GM23338 (cell line): ENCODE measurements at regions not wholly inside any gene's neighbourhood (a gene's known extent, or its start where the extent isn't known, plus 50 kb on each side); places are given as distances from the start of the nearest gene placed in this dataset.

Experiments used
- ATAC-seq: fragments of 200-7000 bp; cut with Tn5 transposase; 3 replicates; pipeline ENCODE4 v1.9.1; 2020
- DNase-seq: peaks from one replicate; pipeline ENCODE4 v3.0.0-alpha.2; 2015; ENCODE audit warnings: low spot score
- H2AFZ ChIP-seq: fragments of 200-600 bp; sonication (generic); 2 replicates; pipeline ENCODE4 v1.8.0; 2016; ENCODE audit warnings: antibody characterized with exemption, mild to moderate bottlenecking, moderate library complexity
- H3F3A ChIP-seq: fragments of 200-600 bp; sonication (generic); replicated peaks from 2 replicates; pipeline ENCODE4 v1.8.0; 2017; ENCODE audit warnings: antibody characterized with exemption, mixed run types, low read depth
- H3K27ac ChIP-seq: fragments of 200-600 bp; sonication (generic); 2 replicates; pipeline ENCODE4 v1.6.1; 2016; ENCODE audit warnings: low read depth
- H3K27me3 ChIP-seq: fragments of 200-600 bp; sonication (generic); 2 replicates; pipeline ENCODE4 v1.8.0; 2016; ENCODE audit warnings: mild to moderate bottlenecking, mixed run types, moderate library complexity; ENCODE audit not compliant: insufficient read depth
- H3K36me3 ChIP-seq: fragments of 200-600 bp; sonication (generic); 2 replicates; pipeline ENCODE4 v1.8.0; 2016; ENCODE audit warnings: mild to moderate bottlenecking; ENCODE audit not compliant: insufficient read depth
- H3K4me1 ChIP-seq: fragments of 200-600 bp; sonication (generic); 2 replicates; pipeline ENCODE4 v1.8.0; 2016; ENCODE audit warnings: mild to moderate bottlenecking, moderate library complexity; ENCODE audit not compliant: insufficient read depth
- H3K4me2 ChIP-seq: fragments of 200-600 bp; sonication (generic); 2 replicates; pipeline ENCODE4 v1.7.1; 2017; ENCODE audit warnings: mixed run types
- H3K4me3 ChIP-seq: fragments of 200-600 bp; sonication (generic); 2 replicates; pipeline ENCODE4 v1.6.1; 2016; ENCODE audit warnings: mixed run types
- H3K79me2 ChIP-seq: fragments of 200-600 bp; sonication (generic); replicated peaks from 2 replicates; pipeline ENCODE4 v1.8.0; 2017; ENCODE audit warnings: mild to moderate bottlenecking; ENCODE audit not compliant: insufficient read depth
- H3K9me2 ChIP-seq: fragments of 200-600 bp; sonication (generic); 2 replicates; pipeline ENCODE4 v1.8.0; 2017; ENCODE audit not compliant: insufficient read depth
- H4K20me1 ChIP-seq: fragments of 200-600 bp; sonication (generic); replicated peaks from 2 replicates; pipeline ENCODE4 v1.8.0; 2017; ENCODE audit warnings: mild to moderate bottlenecking; ENCODE audit not compliant: insufficient read depth
- H3K27ac Mint-ChIP-seq: 2 replicates; pipeline ENCODE4 v1.8.0; 2020; ENCODE audit warnings: inconsistent platforms, mild to moderate bottlenecking, moderate library complexity, mixed read lengths
- H3K27me3 Mint-ChIP-seq: 3 replicates; pipeline ENCODE4 v1.8.0; 2022; ENCODE audit warnings: low read depth, mild to moderate bottlenecking, moderate library complexity, mixed read lengths, inconsistent platforms; ENCODE audit not compliant: insufficient read depth, poor library complexity
- H3K36me3 Mint-ChIP-seq: 3 replicates; pipeline ENCODE4 v1.8.0; 2021; ENCODE audit warnings: low read depth, mild to moderate bottlenecking, inconsistent platforms, moderate library complexity, mixed read lengths
- H3K4me1 Mint-ChIP-seq: 3 replicates; pipeline ENCODE4 v1.8.0; 2020; ENCODE audit warnings: mild to moderate bottlenecking, inconsistent platforms, mixed read lengths
- H3K4me3 Mint-ChIP-seq: 3 replicates; pipeline ENCODE4 v1.8.0; 2021; ENCODE audit warnings: moderate library complexity, mild to moderate bottlenecking, inconsistent platforms, mixed read lengths
- H3K9me3 Mint-ChIP-seq: 3 replicates; pipeline ENCODE4 v1.8.0; 2020; ENCODE audit warnings: moderate library complexity, mild to moderate bottlenecking, inconsistent platforms, mixed read lengths
- CREB1 ChIP-seq: fragments of 250-450 bp; sonication (Bioruptor Pico); IDR thresholded peaks from 2 replicates; pipeline ENCODE4 v1.5.0; 2020; ENCODE audit warnings: low read depth, mild to moderate bottlenecking, moderate library complexity
- CTCF ChIP-seq, 2 experiments: fragments of 200-600 bp in 1 of 2; sonication (generic) in 1 of 2; conservative IDR thresholded peaks; 2 replicates each; pipeline versions ENCODE4 v1.5.1 to v1.6.1; 2016 to 2017; ENCODE audit warnings: antibody characterized with exemption in 2 of 2, low read depth in 2 of 2, mild to moderate bottlenecking in 2 of 2, moderate library complexity in 1 of 2
- EZH2 ChIP-seq: fragments of 200-600 bp; sonication (generic); IDR thresholded peaks from one replicate; pipeline ENCODE4 v1.8.0; 2017; ENCODE audit warnings: antibody characterized with exemption, mild to moderate bottlenecking, low read depth; ENCODE audit not compliant: unreplicated experiment
- EZH2phosphoT487 ChIP-seq: fragments of 200-600 bp; sonication (generic); IDR thresholded peaks from one replicate; pipeline ENCODE4 v1.8.1; 2018; ENCODE audit warnings: antibody characterized with exemption; ENCODE audit not compliant: unreplicated experiment
- JUNB ChIP-seq: IDR thresholded peaks from one replicate; pipeline ENCODE4 v1.6.1; 2016; ENCODE audit warnings: antibody characterized with exemption; ENCODE audit not compliant: unreplicated experiment
- NANOG ChIP-seq: IDR thresholded peaks from 2 replicates; pipeline ENCODE4 v1.6.1; 2016; ENCODE audit warnings: antibody characterized with exemption, borderline replicate concordance
- POLR2AphosphoS5 ChIP-seq: IDR thresholded peaks from 2 replicates; pipeline ENCODE4 v1.6.1; 2016; ENCODE audit warnings: antibody characterized with exemption, low read depth
- REST ChIP-seq: IDR thresholded peaks from one replicate; pipeline ENCODE4 v1.6.1; 2018; ENCODE audit warnings: antibody characterized with exemption; ENCODE audit not compliant: unreplicated experiment
- STAT1 ChIP-seq: IDR thresholded peaks from one replicate; pipeline ENCODE4 v1.6.1; 2016; ENCODE audit warnings: antibody characterized with exemption; ENCODE audit not compliant: unreplicated experiment
- ZNF114 ChIP-seq: fragments of 250-450 bp; sonication (Bioruptor Pico); IDR thresholded peaks from 2 replicates; pipeline ENCODE4 v1.5.0; 2020; ENCODE audit warnings: mild to moderate bottlenecking, moderate library complexity
- ZNF331 ChIP-seq: fragments of 250-450 bp; sonication (Bioruptor Pico); IDR thresholded peaks from 2 replicates; pipeline ENCODE4 v1.5.0; 2020; ENCODE audit warnings: low read depth, mild to moderate bottlenecking, moderate library complexity
- ZNF462 ChIP-seq: fragments of 250-450 bp; sonication (Bioruptor Pico); IDR thresholded peaks from 2 replicates; pipeline ENCODE4 v1.5.0; 2020; ENCODE audit warnings: mild to moderate bottlenecking, moderate library complexity

GRCh38 chr7:26514633-26515032 lies 223.0 kb downstream of the SNX10 start (continued):
- no peak for TF ChIP-seq ZNF462
- no peak for TF ChIP-seq STAT1
- TF ChIP-seq EZH2, result no peak
- no peak for TF ChIP-seq POLR2AphosphoS5
- TF ChIP-seq CTCF (conservative IDR thresholded peaks at IDR 0.05; ENCODE audit: low read depth in 2 of 2), result no peak

GRCh38 chr7:26515314-26515842 lies 223.7 kb downstream of the SNX10 start:
- Histone ChIP-seq H3K4me1 (no peaks in the 10 kb centered on the region), H3F3A (no peaks in the 10 kb centered on the region), H3K27ac (no peak overlapping the region), H3K36me3 (no peaks in the 10 kb centered on the region), H3K4me3 (no peak overlapping the region), H3K9me2 (0 out of 2 replicates have a peak, but pooled peaks cover 4% of the 10 kb centered on the region), H3K27me3 (no peaks in the 10 kb centered on the region), H2AFZ (no peak overlapping the region), H3K79me2 (no peaks in the 10 kb centered on the region), H3K4me2 (no peak overlapping the region), H4K20me1 (no peaks in the 10 kb centered on the region)
- Mint-ChIP-seq H3K4me1 (peaks cover 5% of the 10 kb centered on the region; the same call in 1 of the 3 replicates), H3K27me3 (peaks cover 2% of the 10 kb centered on the region), H3K36me3 (no peaks in the 10 kb centered on the region), H3K9me3 (no peaks in the 10 kb centered on the region), H3K4me3 (no peak overlapping the region), H3K27ac (no peak overlapping the region)
- DNase-seq (no peak), ATAC-seq (no peak)
- TF ChIP-seq ZNF114 (CRISPR knock-in tag), result no peak
- TF ChIP-seq CREB1 (CRISPR knock-in tag), result no peak
- no peak for TF ChIP-seq EZH2phosphoT487
- TF ChIP-seq ZNF331 (CRISPR knock-in tag), result no peak
- TF ChIP-seq POLR2AphosphoS5, result no peak
- TF ChIP-seq REST, result no peak
- no peak for TF ChIP-seq EZH2
- TF ChIP-seq NANOG, result no peak
- TF ChIP-seq STAT1, result no peak
- no peak for TF ChIP-seq JUNB
